ENCODE measurements at regions not wholly inside any gene's neighbourhood (a gene's known extent, or its start where the extent isn't known, plus 50 kb on each side); places are given as distances from the start of the nearest gene placed in this dataset.

- Mint-ChIP-seq H3K36me3 (no peaks in the 10 kb centered on the region), H3K9me3 (peaks cover 3 to 19% (median 11%) of the 10 kb centered on the region in 7 donors), H3K4me3 (no peak overlapping the region), H3K27me3 (peaks cover 0 to 17% (median 5%) of the 10 kb centered on the region in 3 donors), H3K4me1 (no peaks in the 10 kb centered on the region), H3K27ac (no peak overlapping the region)
- ATAC-seq (ENCODE audit: low read depth in 2 of 2) (no peak), DNase-seq (no peak)
Measured at GRCh38 chr12:130281153-130281799, 56.4 kb upstream of the PIWIL1 start.

GRCh38 chr12:130286041-130286440 is 51.6 kb upstream of the PIWIL1 start:
- peaks cover 0 to 32% (median 10%) of the 10 kb centered on the region in 7 donors for H3K9me3 Mint-ChIP-seq
- no peaks in the 10 kb centered on the region for H3K36me3 Mint-ChIP-seq
- H3K27ac Mint-ChIP-seq, result no peak overlapping the region
- H3K4me3 Mint-ChIP-seq, result no peak overlapping the region
- DNase-seq (no peak), ATAC-seq (ENCODE audit: low read depth in 2 of 2) (no peak)
- peaks cover 0 to 10% (median 8%) of the 10 kb centered on the region in 3 donors for H3K27me3 Mint-ChIP-seq
- H3K4me1 Mint-ChIP-seq, result no peaks in the 10 kb centered on the region

GRCh38 chr12:130286741-130287440 is 50.8 kb upstream of the PIWIL1 start:
- peaks cover 3 to 40% (median 14%) of the 10 kb centered on the region in 7 donors for H3K9me3 Mint-ChIP-seq
- H3K27ac Mint-ChIP-seq, result no peak overlapping the region
- peaks cover 0 to 10% (median 4%) of the 10 kb centered on the region in 3 donors for H3K27me3 Mint-ChIP-seq
- H3K4me1 Mint-ChIP-seq, result no peaks in the 10 kb centered on the region
- no peak overlapping the region for H3K4me3 Mint-ChIP-seq
- DNase-seq (no peak), ATAC-seq (ENCODE audit: low read depth in 2 of 2) (no peak)
- peaks cover 0 to 3% of the 10 kb centered on the region in 2 donors for H3K36me3 Mint-ChIP-seq
